OCI-LY7 (cell line): ENCODE measurements at regions not wholly inside any gene's neighbourhood (a gene's known extent, or its start where the extent isn't known, plus 50 kb on each side); places are given as distances from the start of the nearest gene placed in this dataset.

ENCODE experiments used
- CTCF ChIP-seq: fragments of 200-600 bp; sonication (generic); conservative IDR thresholded peaks from 2 replicates; pipeline ENCODE4 v1.5.1; 2014; ENCODE audit warnings: mild to moderate bottlenecking, antibody characterized with exemption, low read length, moderate library complexity, mixed read lengths
- EZH2phosphoT487 ChIP-seq: fragments of 200-600 bp; sonication (generic); IDR thresholded peaks from 2 replicates; pipeline ENCODE4 v1.6.1; 2018; ENCODE audit warnings: low read depth, borderline replicate concordance, mild to moderate bottlenecking, mixed run types, antibody characterized with exemption, low read length, moderate library complexity, mixed read lengths

GRCh38 chr4:138759554-138759902, 256.1 kb upstream of the NOCT start:
- TF ChIP-seq CTCF: no peak
- TF ChIP-seq EZH2phosphoT487: no peak
